Effector memory CD4-positive, alpha-beta T cell (primary cell): ENCODE measurements at regions not wholly inside any gene's neighbourhood (a gene's known extent, or its start where the extent isn't known, plus 50 kb on each side); places are given as distances from the start of the nearest gene placed in this dataset.

Source experiments
- DNase-seq, 3 donors: peaks; one replicate each; pipeline ENCODE4 v3.0.0-alpha.2; 2020
- H3K27ac ChIP-seq: 2 replicates; pipeline ENCODE4 v1.7.0; 2013; ENCODE audit warnings: mild to moderate bottlenecking, low read length, moderate library complexity; ENCODE audit not compliant: insufficient read depth, poor library complexity, severe bottlenecking
- H3K27me3 ChIP-seq: replicated peaks from 2 replicates; pipeline ENCODE4 v1.7.0; 2013; ENCODE audit warnings: mild to moderate bottlenecking, low read length; ENCODE audit not compliant: insufficient read depth, control insufficient read depth, poor library complexity, severe bottlenecking
- H3K36me3 ChIP-seq: 2 replicates; pipeline ENCODE4 v1.7.0; 2013; ENCODE audit warnings: mild to moderate bottlenecking, low read length, moderate library complexity; ENCODE audit not compliant: control insufficient read depth, insufficient read depth
- H3K4me1 ChIP-seq: 2 replicates; pipeline ENCODE4 v1.7.0; 2013; ENCODE audit warnings: low read length, mild to moderate bottlenecking; ENCODE audit not compliant: control insufficient read depth, insufficient read depth, poor library complexity, severe bottlenecking
- H3K4me3 ChIP-seq: 2 replicates; pipeline ENCODE4 v1.7.0; 2013; ENCODE audit warnings: low read length, low read depth, mild to moderate bottlenecking; ENCODE audit not compliant: insufficient read depth, poor library complexity, severe bottlenecking
- H3K9me3 ChIP-seq: 2 replicates; pipeline ENCODE4 v1.7.0; 2013; ENCODE audit warnings: mild to moderate bottlenecking, low read length, moderate library complexity; ENCODE audit not compliant: control insufficient read depth

DNA sequence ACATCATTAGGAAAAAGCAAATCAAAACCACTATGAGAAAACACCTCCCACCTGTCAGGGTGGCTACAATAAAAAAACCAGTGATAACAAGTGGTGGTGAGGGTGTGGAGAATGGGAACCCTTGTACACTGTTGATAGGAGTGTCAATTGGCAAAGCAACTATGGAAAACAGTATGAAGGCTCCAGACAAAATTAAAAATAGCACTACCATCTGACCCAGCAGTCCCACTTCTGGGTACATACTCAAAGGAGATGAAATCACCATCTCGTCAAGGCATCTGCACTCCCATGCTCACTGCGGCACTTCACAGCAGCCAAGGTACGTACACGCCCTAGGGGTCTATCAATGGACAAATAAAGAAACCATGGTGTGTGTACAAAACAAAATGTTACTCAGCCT is 715.1 kb downstream of the UQCRFS1 start:
- DNase-seq, result no peak
- Histone ChIP-seq H3K27ac (no peak overlapping the region), H3K4me1 (no peaks in the 10 kb centered on the region)

DNA sequence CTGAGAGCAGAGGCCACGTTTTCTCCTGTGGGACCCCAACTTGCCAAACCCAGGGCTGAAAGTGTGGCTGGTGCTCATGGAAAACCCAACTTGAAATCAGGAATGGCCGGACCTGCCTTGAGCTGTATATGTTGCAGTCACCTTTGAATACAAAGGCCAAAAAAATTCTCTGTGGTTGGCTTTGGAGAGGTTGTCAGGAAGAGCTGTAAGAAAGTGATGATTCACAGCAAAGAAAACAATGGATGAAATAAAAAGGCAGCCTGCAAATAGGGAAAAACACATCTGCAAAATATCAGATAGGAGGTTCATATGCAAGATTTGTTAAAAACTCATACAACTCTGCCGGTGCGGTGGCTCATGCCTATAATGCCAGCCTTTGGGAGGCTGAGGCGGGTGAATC is 715.8 kb downstream of the UQCRFS1 start:
- H3K9me3 ChIP-seq, result no peaks in the 10 kb centered on the region
- no peaks in the 10 kb centered on the region for H3K27me3 ChIP-seq
- no peaks in the 10 kb centered on the region for H3K36me3 ChIP-seq
- H3K27ac ChIP-seq, result no peak overlapping the region
- no peaks in the 10 kb centered on the region for H3K4me1 ChIP-seq
- H3K4me3 ChIP-seq, result no peak overlapping the region
- no peak for DNase-seq

More for the DNA sequence above, 715.1 kb downstream of the UQCRFS1 start:
- Histone ChIP-seq H3K27me3 (no peaks in the 10 kb centered on the region), H3K4me3 (no peak overlapping the region), H3K9me3 (no peaks in the 10 kb centered on the region), H3K36me3 (no peaks in the 10 kb centered on the region)

- no peaks in the 10 kb centered on the region for H3K27me3 ChIP-seq
Observed at GRCh38 chr19:28495046-28495445, 717.9 kb downstream of the UQCRFS1 start.

GRCh38 chr19:28494461-28494860 is 718.5 kb downstream of the UQCRFS1 start:
- Histone ChIP-seq H3K9me3 (no peaks in the 10 kb centered on the region), H3K27me3 (no peaks in the 10 kb centered on the region), H3K4me3 (no peak overlapping the region), H3K27ac (no peak overlapping the region), H3K4me1 (no peaks in the 10 kb centered on the region), H3K36me3 (no peaks in the 10 kb centered on the region)
- DNase-seq, result no peak

More at GRCh38 chr19:28495046-28495445, 717.9 kb downstream of the UQCRFS1 start:
- Histone ChIP-seq H3K4me1 (no peaks in the 10 kb centered on the region), H3K4me3 (no peak overlapping the region), H3K9me3 (no peaks in the 10 kb centered on the region), H3K27ac (no peak overlapping the region), H3K36me3 (no peaks in the 10 kb centered on the region)
- DNase-seq, result no peak

GRCh38 chr19:28493884-28494283 is 719.1 kb downstream of the UQCRFS1 start:
- Histone ChIP-seq H3K27ac (no peak overlapping the region), H3K27me3 (no peaks in the 10 kb centered on the region), H3K4me3 (no peak overlapping the region), H3K9me3 (no peaks in the 10 kb centered on the region), H3K4me1 (no peaks in the 10 kb centered on the region), H3K36me3 (no peaks in the 10 kb centered on the region)
- DNase-seq, result no peak

- H3K27ac ChIP-seq, result no peak overlapping the region
- H3K4me1 ChIP-seq, result no peaks in the 10 kb centered on the region
- no peaks in the 10 kb centered on the region for H3K36me3 ChIP-seq
- H3K27me3 ChIP-seq, result no peaks in the 10 kb centered on the region
- H3K9me3 ChIP-seq, result no peaks in the 10 kb centered on the region
- H3K4me3 ChIP-seq, result no peak overlapping the region
- DNase-seq, result no peak
Observed at GRCh38 chr19:28492621-28493020, 720.3 kb downstream of the UQCRFS1 start.

DNA sequence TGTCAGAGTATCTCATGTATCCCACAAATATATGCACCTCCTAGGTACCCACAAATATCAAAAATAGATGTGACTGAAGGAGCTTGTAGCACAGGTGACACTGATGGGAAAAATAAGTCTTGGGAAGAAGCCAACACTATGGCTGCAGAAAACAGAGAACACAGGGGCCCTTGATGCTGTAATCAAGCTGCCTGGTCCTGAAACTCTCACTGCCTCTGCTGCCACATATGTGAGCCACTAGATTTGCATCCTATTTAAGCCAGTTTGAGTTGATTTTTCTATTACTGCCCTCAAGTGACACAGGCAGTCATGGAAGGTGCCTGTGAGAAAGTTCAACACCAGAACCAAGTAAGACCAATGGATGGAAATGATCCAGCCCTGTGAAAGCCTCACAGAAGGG is 720.8 kb downstream of the UQCRFS1 start:
- H3K4me1 ChIP-seq, result no peaks in the 10 kb centered on the region

GRCh38 chr19:28489776-28490175 is 723.2 kb downstream of the UQCRFS1 start:
- H3K27me3 ChIP-seq, result no peaks in the 10 kb centered on the region
- no peaks in the 10 kb centered on the region for H3K36me3 ChIP-seq
- H3K27ac ChIP-seq, result no peak overlapping the region
- H3K4me1 ChIP-seq, result no peaks in the 10 kb centered on the region
- H3K9me3 ChIP-seq, result no peaks in the 10 kb centered on the region
- DNase-seq, result no peak
- no peak overlapping the region for H3K4me3 ChIP-seq

More for the DNA sequence above, 720.8 kb downstream of the UQCRFS1 start:
- Histone ChIP-seq H3K4me3 (no peak overlapping the region), H3K27ac (no peak overlapping the region), H3K27me3 (no peaks in the 10 kb centered on the region), H3K9me3 (no peaks in the 10 kb centered on the region), H3K36me3 (no peaks in the 10 kb centered on the region)
- no peak for DNase-seq

DNA sequence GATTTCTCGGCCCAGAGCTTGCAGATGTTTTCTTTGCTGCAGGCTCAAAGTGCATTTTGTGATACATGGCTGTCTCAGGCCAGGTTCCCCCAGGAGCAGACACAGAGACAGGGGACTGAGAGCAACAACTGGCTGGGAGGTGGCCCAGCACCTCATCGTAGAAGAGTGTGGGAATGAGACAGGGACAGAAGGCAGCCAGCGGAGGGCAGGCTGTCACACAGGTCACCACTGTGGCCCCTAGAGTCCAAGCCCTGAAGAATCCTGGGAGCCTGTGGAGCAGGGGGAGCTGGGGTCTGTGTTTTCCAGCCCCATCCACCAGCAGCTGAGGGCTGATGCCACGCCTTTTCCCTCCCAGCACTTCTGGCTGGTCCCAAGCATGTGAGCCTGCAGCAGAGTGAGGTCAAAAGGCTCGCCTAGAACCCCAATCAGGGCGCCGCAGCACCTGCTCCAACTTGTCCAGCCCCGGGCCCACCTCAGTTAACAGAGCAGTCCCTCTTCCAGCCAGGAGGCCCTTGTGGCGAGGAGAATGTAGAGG is 723.8 kb downstream of the UQCRFS1 start:
- H3K27me3 ChIP-seq, result no peaks in the 10 kb centered on the region
- no peaks in the 10 kb centered on the region for H3K36me3 ChIP-seq
- no peaks in the 10 kb centered on the region for H3K4me1 ChIP-seq
- no peaks in the 10 kb centered on the region for H3K9me3 ChIP-seq
- no peak for DNase-seq
- no peak overlapping the region for H3K4me3 ChIP-seq
- no peak overlapping the region for H3K27ac ChIP-seq

- no peak overlapping the region for H3K4me3 ChIP-seq
- no peaks in the 10 kb centered on the region for H3K9me3 ChIP-seq
- no peaks in the 10 kb centered on the region for H3K36me3 ChIP-seq
- no peak for DNase-seq
- H3K27ac ChIP-seq, result no peak overlapping the region
- no peaks in the 10 kb centered on the region for H3K4me1 ChIP-seq
- H3K27me3 ChIP-seq, result no peaks in the 10 kb centered on the region
Observed at GRCh38 chr19:28487999-28488398, 725.0 kb downstream of the UQCRFS1 start.
